GM23338 (cell line): ENCODE measurements at regions not wholly inside any gene's neighbourhood (a gene's known extent, or its start where the extent isn't known, plus 50 kb on each side); places are given as distances from the start of the nearest gene placed in this dataset.
"Not testable (repeated sequence)": the region's sequence is repeated elsewhere in the genome, so short reads cannot be mapped to it uniquely, and the experiment has no call there.

ENCODE experiments used
- CREB1 ChIP-seq: fragments of 250-450 bp; sonication (Bioruptor Pico); IDR thresholded peaks from 2 replicates; pipeline ENCODE4 v1.5.0; 2020; ENCODE audit warnings: low read depth, mild to moderate bottlenecking, moderate library complexity
- ETS1 ChIP-seq: IDR thresholded peaks from 2 replicates; pipeline ENCODE4 v1.6.1; 2016; ENCODE audit warnings: antibody characterized with exemption
- EZH2 ChIP-seq: fragments of 200-600 bp; sonication (generic); IDR thresholded peaks from one replicate; pipeline ENCODE4 v1.8.0; 2017; ENCODE audit warnings: antibody characterized with exemption, mild to moderate bottlenecking, low read depth; ENCODE audit not compliant: unreplicated experiment
- EZH2phosphoT487 ChIP-seq: fragments of 200-600 bp; sonication (generic); IDR thresholded peaks from one replicate; pipeline ENCODE4 v1.8.1; 2018; ENCODE audit warnings: antibody characterized with exemption; ENCODE audit not compliant: unreplicated experiment
- NANOG ChIP-seq: IDR thresholded peaks from 2 replicates; pipeline ENCODE4 v1.6.1; 2016; ENCODE audit warnings: antibody characterized with exemption, borderline replicate concordance
- POLR2AphosphoS5 ChIP-seq: IDR thresholded peaks from 2 replicates; pipeline ENCODE4 v1.6.1; 2016; ENCODE audit warnings: antibody characterized with exemption, low read depth
- REST ChIP-seq: IDR thresholded peaks from one replicate; pipeline ENCODE4 v1.6.1; 2018; ENCODE audit warnings: antibody characterized with exemption; ENCODE audit not compliant: unreplicated experiment
- TF ChIP-seq, protein P1 (sequence below), 2 experiments: fragments of 200-600 bp in 1 of 2; sonication (generic) in 1 of 2; conservative IDR thresholded peaks; 2 replicates each; pipeline versions ENCODE4 v1.5.1 to v1.6.1; 2016 to 2017; ENCODE audit warnings: antibody characterized with exemption in 2 of 2, low read depth in 2 of 2, mild to moderate bottlenecking in 2 of 2, moderate library complexity in 1 of 2

- TF ChIP-seq, protein P1, sequence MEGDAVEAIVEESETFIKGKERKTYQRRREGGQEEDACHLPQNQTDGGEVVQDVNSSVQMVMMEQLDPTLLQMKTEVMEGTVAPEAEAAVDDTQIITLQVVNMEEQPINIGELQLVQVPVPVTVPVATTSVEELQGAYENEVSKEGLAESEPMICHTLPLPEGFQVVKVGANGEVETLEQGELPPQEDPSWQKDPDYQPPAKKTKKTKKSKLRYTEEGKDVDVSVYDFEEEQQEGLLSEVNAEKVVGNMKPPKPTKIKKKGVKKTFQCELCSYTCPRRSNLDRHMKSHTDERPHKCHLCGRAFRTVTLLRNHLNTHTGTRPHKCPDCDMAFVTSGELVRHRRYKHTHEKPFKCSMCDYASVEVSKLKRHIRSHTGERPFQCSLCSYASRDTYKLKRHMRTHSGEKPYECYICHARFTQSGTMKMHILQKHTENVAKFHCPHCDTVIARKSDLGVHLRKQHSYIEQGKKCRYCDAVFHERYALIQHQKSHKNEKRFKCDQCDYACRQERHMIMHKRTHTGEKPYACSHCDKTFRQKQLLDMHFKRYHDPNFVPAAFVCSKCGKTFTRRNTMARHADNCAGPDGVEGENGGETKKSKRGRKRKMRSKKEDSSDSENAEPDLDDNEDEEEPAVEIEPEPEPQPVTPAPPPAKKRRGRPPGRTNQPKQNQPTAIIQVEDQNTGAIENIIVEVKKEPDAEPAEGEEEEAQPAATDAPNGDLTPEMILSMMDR (conservative IDR thresholded peaks at IDR 0.05; ENCODE audit: low read depth in 2 of 2): not testable (repeated sequence)
- TF ChIP-seq REST; EZH2; EZH2phosphoT487; CREB1 (CRISPR knock-in tag); POLR2AphosphoS5; ETS1; NANOG: not testable (repeated sequence)
These were observed 211.3 kb upstream of the TGIF2LY start for GRCh38 chrY:3367535-3367934.
